Testis (tissue), 2 donors: ENCODE measurements at regions not wholly inside any gene's neighbourhood (a gene's known extent, or its start where the extent isn't known, plus 50 kb on each side); places are given as distances from the start of the nearest gene placed in this dataset.

Experiments used
- DNase-seq: peaks from one replicate; pipeline ENCODE4 v3.0.0-alpha.2; 2019
- H3K27ac ChIP-seq, 2 donors: fragments of 200-600 bp; sonication (generic); one replicate each; pipeline ENCODE4 v1.5.1; 2019
- H3K27me3 ChIP-seq: fragments of 200-600 bp; sonication (generic); one replicate; pipeline ENCODE4 v1.5.1; 2019
- H3K36me3 ChIP-seq: fragments of 200-600 bp; sonication (generic); one replicate; pipeline ENCODE4 v1.5.1; 2017; ENCODE audit warnings: low read depth; ENCODE audit errors: missing control alignments
- H3K4me1 ChIP-seq: fragments of 200-600 bp; sonication (generic); one replicate; pipeline ENCODE4 v1.5.1; 2019
- H3K4me3 ChIP-seq, 2 donors: fragments of 200-600 bp; sonication (generic); one replicate each; pipeline ENCODE4 v1.5.1; 2017 to 2019
- H3K9me3 ChIP-seq: fragments of 200-600 bp; sonication (generic); one replicate; pipeline ENCODE4 v1.5.1; 2017
- POLR2A ChIP-seq: fragments of 450-650 bp; IDR thresholded peaks from one replicate; pipeline ENCODE4 v1.6.1; 2017; ENCODE audit warnings: antibody characterized with exemption, mild to moderate bottlenecking, moderate library complexity
- WGBS, 2 donors: methylation state at CpG; one replicate each; pipeline ENCODE4 v1.1.5; 2018; 5-methylcytosine and 5-hydroxymethylcytosine counted together
- intact Hi-C: fragments of 100-400 bp; cut with DNase I; formaldehyde crosslinking; loops from one replicate; pipeline ENCODE4 v1.15.1; 2023; ENCODE audit warnings: low total_unique reads
- TF ChIP-seq, protein P1 (sequence below), 3 experiments: fragments of 450-650 bp in 2 of 3; fragments of 200-600 bp in 1 of 3; sonication (generic) in 1 of 3; IDR thresholded peaks; one replicate each; pipeline ENCODE4 v1.5.1; 2016 to 2019; ENCODE audit warnings: antibody characterized with exemption in 3 of 3, mild to moderate bottlenecking in 2 of 3, moderate library complexity in 1 of 3

- WGBS, 2 donors: 57 to 59% methylated on average over 8 of the region's 8 CpGs
- TF ChIP-seq POLR2A: no peak
- TF ChIP-seq, protein P1, sequence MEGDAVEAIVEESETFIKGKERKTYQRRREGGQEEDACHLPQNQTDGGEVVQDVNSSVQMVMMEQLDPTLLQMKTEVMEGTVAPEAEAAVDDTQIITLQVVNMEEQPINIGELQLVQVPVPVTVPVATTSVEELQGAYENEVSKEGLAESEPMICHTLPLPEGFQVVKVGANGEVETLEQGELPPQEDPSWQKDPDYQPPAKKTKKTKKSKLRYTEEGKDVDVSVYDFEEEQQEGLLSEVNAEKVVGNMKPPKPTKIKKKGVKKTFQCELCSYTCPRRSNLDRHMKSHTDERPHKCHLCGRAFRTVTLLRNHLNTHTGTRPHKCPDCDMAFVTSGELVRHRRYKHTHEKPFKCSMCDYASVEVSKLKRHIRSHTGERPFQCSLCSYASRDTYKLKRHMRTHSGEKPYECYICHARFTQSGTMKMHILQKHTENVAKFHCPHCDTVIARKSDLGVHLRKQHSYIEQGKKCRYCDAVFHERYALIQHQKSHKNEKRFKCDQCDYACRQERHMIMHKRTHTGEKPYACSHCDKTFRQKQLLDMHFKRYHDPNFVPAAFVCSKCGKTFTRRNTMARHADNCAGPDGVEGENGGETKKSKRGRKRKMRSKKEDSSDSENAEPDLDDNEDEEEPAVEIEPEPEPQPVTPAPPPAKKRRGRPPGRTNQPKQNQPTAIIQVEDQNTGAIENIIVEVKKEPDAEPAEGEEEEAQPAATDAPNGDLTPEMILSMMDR (IDR thresholded peaks at IDR 0.05): peak in 2 of 3 experiments; percentile 26 to 62
- no peaks in the 10 kb centered on the region for H3K36me3 ChIP-seq
- no peak overlapping the region for H3K4me3 ChIP-seq
- H3K27me3 ChIP-seq: no peaks in the 10 kb centered on the region
- no peaks in the 10 kb centered on the region for H3K9me3 ChIP-seq
- H3K4me1 ChIP-seq: no peaks in the 10 kb centered on the region
- peak; percentile 46 for DNase-seq
- H3K27ac ChIP-seq: no peak overlapping the region
- intact Hi-C loops: no loop called here
Observed at GRCh38 chr2:118202707-118203303, 114.5 kb downstream of the INSIG2 start.

GRCh38 chr2:118198268-118198667 is 110.0 kb downstream of the INSIG2 start:
- H3K27ac ChIP-seq: no peak overlapping the region
- intact Hi-C loops: no loop called here
- H3K4me3 ChIP-seq: no peak overlapping the region
- no peaks in the 10 kb centered on the region for H3K9me3 ChIP-seq
- H3K27me3 ChIP-seq: no peaks in the 10 kb centered on the region
- 86 to 95% methylated on average over 1 of the region's 1 CpG for WGBS, 2 donors
- H3K36me3 ChIP-seq: no peaks in the 10 kb centered on the region
- no peaks in the 10 kb centered on the region for H3K4me1 ChIP-seq
- DNase-seq: no peak
- TF ChIP-seq, protein P1 (IDR thresholded peaks at IDR 0.05): no peak
- no peak for TF ChIP-seq POLR2A

- no peak for TF ChIP-seq POLR2A
- TF ChIP-seq, protein P1 (IDR thresholded peaks at IDR 0.05): no peak
- intact Hi-C loops: no loop called here
- 62 to 84% methylated on average over 2 of the region's 2 CpGs for WGBS, 2 donors
- Histone ChIP-seq H3K4me3 (no peak overlapping the region), H3K4me1 (no peaks in the 10 kb centered on the region), H3K27ac (no peak overlapping the region), H3K9me3 (no peaks in the 10 kb centered on the region), H3K27me3 (no peaks in the 10 kb centered on the region), H3K36me3 (no peaks in the 10 kb centered on the region)
- no peak for DNase-seq
Observed at GRCh38 chr2:118197011-118197675, 108.9 kb downstream of the INSIG2 start.

GRCh38 chr2:118190474-118190873 is 102.2 kb downstream of the INSIG2 start:
- Histone ChIP-seq H3K4me1 (no peaks in the 10 kb centered on the region), H3K36me3 (no peaks in the 10 kb centered on the region), H3K4me3 (no peak overlapping the region), H3K27me3 (no peaks in the 10 kb centered on the region), H3K27ac (no peak overlapping the region), H3K9me3 (no peaks in the 10 kb centered on the region)
- TF ChIP-seq POLR2A: no peak
- no peak for DNase-seq
- intact Hi-C loops: no loop called here

- Histone ChIP-seq H3K4me3 (peak overlapping the region; percentile 57 to 78), H3K27ac (peak overlapping the region in 1 of 2 donors; percentile 78), H3K36me3 (no peaks in the 10 kb centered on the region), H3K27me3 (no peaks in the 10 kb centered on the region), H3K4me1 (no peaks in the 10 kb centered on the region), H3K9me3 (no peaks in the 10 kb centered on the region)
- intact Hi-C loops: no loop called here
- TF ChIP-seq, protein P1 (IDR thresholded peaks at IDR 0.05): no peak
- no peak for TF ChIP-seq POLR2A
- DNase-seq: no peak
- WGBS, 2 donors: 55 to 61% methylated on average over 5 of the region's 5 CpGs
Observed at GRCh38 chr2:118186858-118187254, 98.6 kb downstream of the INSIG2 start.
